Neural crest cell (in vitro differentiated cells): ENCODE measurements at regions not wholly inside any gene's neighbourhood (a gene's known extent, or its start where the extent isn't known, plus 50 kb on each side); places are given as distances from the start of the nearest gene placed in this dataset.

Source experiments
- DNase-seq: peaks from one replicate; pipeline ENCODE4 v3.0.0; 2021; ENCODE audit warnings: low read depth, mixed read lengths, low spot score
- H3K27ac Mint-ChIP-seq: one replicate; pipeline ENCODE4 v1.8.0; 2021; ENCODE audit warnings: mild to moderate bottlenecking, mixed read lengths; ENCODE audit not compliant: unreplicated experiment
- H3K27me3 Mint-ChIP-seq: 2 replicates; pipeline ENCODE4 v1.8.0; 2021; ENCODE audit warnings: low read depth, mild to moderate bottlenecking, mixed read lengths
- H3K36me3 Mint-ChIP-seq: 2 replicates; pipeline ENCODE4 v1.8.0; 2021; ENCODE audit warnings: low read depth, mild to moderate bottlenecking, mixed read lengths
- H3K4me1 Mint-ChIP-seq: 2 replicates; pipeline ENCODE4 v1.8.0; 2021; ENCODE audit warnings: mixed read lengths
- H3K4me3 Mint-ChIP-seq: one replicate; pipeline ENCODE4 v1.8.0; 2021; ENCODE audit warnings: mild to moderate bottlenecking, mixed read lengths
- H3K9me3 Mint-ChIP-seq: 2 replicates; pipeline ENCODE4 v1.8.0; 2021; ENCODE audit warnings: mixed read lengths
- CTCF ChIP-seq: fragments of 200-600 bp; sonication (generic); conservative IDR thresholded peaks from 2 replicates; pipeline ENCODE4 v1.5.0; 2021; ENCODE audit warnings: antibody characterized with exemption, mild to moderate bottlenecking

- DNase-seq: no peak
- Mint-ChIP-seq H3K9me3 (peaks cover 8% of the 10 kb centered on the region), H3K36me3 (no peaks in the 10 kb centered on the region), H3K27me3 (no peaks in the 10 kb centered on the region), H3K4me3 (no peak overlapping the region), H3K4me1 (no peaks in the 10 kb centered on the region), H3K27ac (no peak overlapping the region)
- TF ChIP-seq CTCF: no peak
Observed at GRCh38 chr5:104541141-104541785, 978.7 kb upstream of the NUDT12 start.

- no peaks in the 10 kb centered on the region for H3K36me3 Mint-ChIP-seq
- H3K27me3 Mint-ChIP-seq: no peaks in the 10 kb centered on the region
- TF ChIP-seq CTCF: no peak
- H3K4me3 Mint-ChIP-seq: no peak overlapping the region
- H3K27ac Mint-ChIP-seq: no peak overlapping the region
- H3K4me1 Mint-ChIP-seq: no peaks in the 10 kb centered on the region
- peaks cover 8% of the 10 kb centered on the region for H3K9me3 Mint-ChIP-seq
- no peak for DNase-seq
Observed at GRCh38 chr5:104540448-104540847, 977.9 kb upstream of the NUDT12 start.

GRCh38 chr5:104539618-104540350 is 977.2 kb upstream of the NUDT12 start:
- H3K9me3 Mint-ChIP-seq: peaks cover 10% of the 10 kb centered on the region
- no peak overlapping the region for H3K4me3 Mint-ChIP-seq
- H3K27ac Mint-ChIP-seq: no peak overlapping the region
- no peaks in the 10 kb centered on the region for H3K27me3 Mint-ChIP-seq
- DNase-seq: no peak
- H3K4me1 Mint-ChIP-seq: no peaks in the 10 kb centered on the region
- no peaks in the 10 kb centered on the region for H3K36me3 Mint-ChIP-seq
- TF ChIP-seq CTCF: no peak

- DNase-seq: no peak
- no peaks in the 10 kb centered on the region for H3K36me3 Mint-ChIP-seq
- peaks cover 11% of the 10 kb centered on the region for H3K9me3 Mint-ChIP-seq
- H3K27me3 Mint-ChIP-seq: no peaks in the 10 kb centered on the region
- TF ChIP-seq CTCF: no peak
- no peaks in the 10 kb centered on the region for H3K4me1 Mint-ChIP-seq
- H3K27ac Mint-ChIP-seq: no peak overlapping the region
- H3K4me3 Mint-ChIP-seq: no peak overlapping the region
Observed at GRCh38 chr5:104538734-104539133, 976.1 kb upstream of the NUDT12 start.

- H3K4me3 Mint-ChIP-seq: no peak overlapping the region
- H3K9me3 Mint-ChIP-seq: peaks cover 4% of the 10 kb centered on the region
- no peak for TF ChIP-seq CTCF
- no peaks in the 10 kb centered on the region for H3K4me1 Mint-ChIP-seq
- DNase-seq: no peak
- no peak overlapping the region for H3K27ac Mint-ChIP-seq
- H3K36me3 Mint-ChIP-seq: no peaks in the 10 kb centered on the region
- H3K27me3 Mint-ChIP-seq: no peaks in the 10 kb centered on the region
Observed at GRCh38 chr5:104533498-104533897, 970.9 kb upstream of the NUDT12 start.
